IMR-90 (cell line): ENCODE measurements at regions not wholly inside any gene's neighbourhood (a gene's known extent, or its start where the extent isn't known, plus 50 kb on each side); places are given as distances from the start of the nearest gene placed in this dataset.

Experiments used
- ATAC-seq: fragments of 200-7000 bp; cut with Tn5 transposase; 2 replicates; pipeline ENCODE4 v1.9.1; 2020; ENCODE audit warnings: low read depth, mild to moderate bottlenecking, moderate library complexity
- BruUV-seq: library from RNA; stranded (reverse); fragments of 400-500 nt; replicated peaks from 2 replicates; lab custom pipeline; 2021; lab: Mats Ljungman, UMichigan
- CTCF ChIA-PET: fragments of 300-600 bp; formaldehyde crosslinking; extraction: SDS; loops from one replicate; lab custom pipeline; 2021; ENCODE audit warnings: antibody characterized with exemption; lab: Yijun Ruan, JAX
- POLR2A ChIA-PET: fragments of 300-600 bp; sonication (Branson Sonifier 250); formaldehyde crosslinking; loops from one replicate; lab custom pipeline; 2022; ENCODE audit warnings: antibody characterized with exemption; ENCODE audit not compliant: unreplicated experiment; lab: Charles Lee
- DNase-seq: peaks from one replicate; pipeline ENCODE4 v3.0.0; 2013
- H2AFZ ChIP-seq: replicated peaks from 2 replicates; pipeline ENCODE3; 2013; ENCODE audit warnings: low read length, mild to moderate bottlenecking; ENCODE audit not compliant: poor library complexity
- H2AK5ac ChIP-seq: 2 replicates; pipeline ENCODE4 v1.6.1; 2013; ENCODE audit warnings: low read depth, low read length, inconsistent platforms
- H2AK9ac ChIP-seq: replicated peaks from 2 replicates; pipeline ENCODE3; 2013; ENCODE audit warnings: mild to moderate bottlenecking, low read depth, low read length, moderate library complexity; ENCODE audit not compliant: poor library complexity
- H2BK120ac ChIP-seq: 2 replicates; pipeline ENCODE4 v1.6.1; 2013; ENCODE audit warnings: low read depth, low read length, inconsistent platforms
- H2BK15ac ChIP-seq: 3 replicates; pipeline ENCODE4 v1.6.1; 2013; ENCODE audit warnings: low read depth, low read length, inconsistent platforms
- H2BK20ac ChIP-seq: 2 replicates; pipeline ENCODE4 v1.6.1; 2013; ENCODE audit warnings: low read depth, mild to moderate bottlenecking, inconsistent platforms, low read length, moderate library complexity
- H2BK5ac ChIP-seq: 2 replicates; pipeline ENCODE4 v1.6.1; 2013; ENCODE audit warnings: mild to moderate bottlenecking, low read depth, low read length, inconsistent platforms; ENCODE audit not compliant: poor library complexity, severe bottlenecking
- H3K14ac ChIP-seq: replicated peaks from 2 replicates; pipeline ENCODE4 v1.6.1; 2013; ENCODE audit warnings: low read depth, low read length, inconsistent platforms
- H3K18ac ChIP-seq: 2 replicates; pipeline ENCODE4 v1.6.1; 2013; ENCODE audit warnings: low read depth, low read length, control low read depth
- H3K23ac ChIP-seq: 2 replicates; pipeline ENCODE4 v1.6.1; 2013; ENCODE audit warnings: low read depth, low read length, inconsistent platforms
- H3K27ac ChIP-seq: 2 replicates; pipeline ENCODE4 v1.5.1; 2013; ENCODE audit warnings: mild to moderate bottlenecking, control low read depth, low read length; ENCODE audit not compliant: insufficient read depth
- H3K27me3 ChIP-seq: 2 replicates; pipeline ENCODE4 v1.6.1; 2013; ENCODE audit warnings: low read length; ENCODE audit not compliant: control insufficient read depth, insufficient read depth
- H3K36me3 ChIP-seq: 2 replicates; pipeline ENCODE4 v1.6.1; 2013; ENCODE audit warnings: low read length, mixed read lengths; ENCODE audit not compliant: control insufficient read depth, insufficient read depth
- H3K4ac ChIP-seq: 2 replicates; pipeline ENCODE4 v1.6.1; 2013; ENCODE audit warnings: low read depth, low read length, inconsistent platforms
- H3K4me1 ChIP-seq: 2 replicates; pipeline ENCODE4 v1.6.1; 2013; ENCODE audit warnings: low read length, mixed read lengths; ENCODE audit not compliant: control insufficient read depth, insufficient read depth
- H3K4me2 ChIP-seq: 2 replicates; pipeline ENCODE4 v1.6.1; 2013; ENCODE audit warnings: low read depth, mild to moderate bottlenecking, control low read depth, low read length, moderate library complexity
- H3K4me3 ChIP-seq: 2 replicates; pipeline ENCODE4 v1.5.1; 2013; ENCODE audit warnings: low read depth, mild to moderate bottlenecking, control low read depth, low read length, moderate library complexity; ENCODE audit not compliant: insufficient read depth
- H3K56ac ChIP-seq: 2 replicates; pipeline ENCODE4 v1.6.1; 2013; ENCODE audit warnings: low read length, inconsistent platforms; ENCODE audit not compliant: insufficient read depth; ENCODE audit errors: extremely low read depth
- H3K79me1 ChIP-seq, 2 experiments: 2 replicates each; pipeline ENCODE4 v1.6.1; 2013; ENCODE audit warnings: low read length in 2 of 2, inconsistent platforms in 1 of 2, low read depth in 1 of 2
- H3K9ac ChIP-seq: 2 replicates; pipeline ENCODE4 v1.6.1; 2013; ENCODE audit warnings: low read depth, low read length, control low read depth
- H3K9me1 ChIP-seq: 2 replicates; pipeline ENCODE4 v1.6.1; 2013; ENCODE audit warnings: low read length, inconsistent platforms; ENCODE audit not compliant: insufficient read depth
- H3K9me3 ChIP-seq: 2 replicates; pipeline ENCODE4 v1.6.1; 2013; ENCODE audit warnings: low read length; ENCODE audit not compliant: control insufficient read depth, insufficient read depth
- H4K20me1 ChIP-seq: 2 replicates; pipeline ENCODE4 v1.6.1; 2013; ENCODE audit warnings: low read length, inconsistent platforms; ENCODE audit not compliant: insufficient read depth
- H4K5ac ChIP-seq: 2 replicates; pipeline ENCODE4 v1.6.1; 2013; ENCODE audit warnings: mild to moderate bottlenecking, low read depth, low read length, control low read depth
- H4K8ac ChIP-seq, 2 experiments: 2 replicates each; pipeline ENCODE4 v1.6.1; 2013; ENCODE audit warnings: low read depth in 2 of 2, low read length in 2 of 2, control low read depth in 1 of 2, inconsistent platforms in 1 of 2
- H4K91ac ChIP-seq: 2 replicates; pipeline ENCODE4 v1.6.1; 2013; ENCODE audit warnings: low read depth, low read length, inconsistent platforms; ENCODE audit not compliant: insufficient read depth
- BHLHE40 ChIP-seq: fragments of 150-350 bp; IDR thresholded peaks from 2 replicates; pipeline ENCODE4 v1.6.1; 2016; ENCODE audit warnings: mild to moderate bottlenecking, low read depth, low read length
- CEBPB ChIP-seq: IDR thresholded peaks from 2 replicates; pipeline ENCODE4 v1.6.1; 2012; ENCODE audit warnings: low read depth, low read length, improper control_type of control experiment
- CHD1 ChIP-seq: IDR thresholded peaks from 2 replicates; pipeline ENCODE4 v1.6.1; 2012; ENCODE audit warnings: low read depth, low read length, improper control_type of control experiment
- CTCF ChIP-seq: conservative IDR thresholded peaks from 2 replicates; pipeline ENCODE4 v1.5.1; 2012; ENCODE audit warnings: mild to moderate bottlenecking, low read depth, low read length, improper control_type of control experiment
- ELK1 ChIP-seq: fragments of 150-350 bp; IDR thresholded peaks from 2 replicates; pipeline ENCODE4 v1.6.1; 2016; ENCODE audit warnings: low read depth, mild to moderate bottlenecking, low read length, moderate library complexity, borderline replicate concordance
- MAFK ChIP-seq: IDR thresholded peaks from 2 replicates; pipeline ENCODE4 v1.6.1; 2012; ENCODE audit warnings: low read depth, low read length, improper control_type of control experiment
- MAZ ChIP-seq: IDR thresholded peaks from 2 replicates; pipeline ENCODE4 v1.6.1; 2012; ENCODE audit warnings: low read depth, mild to moderate bottlenecking, low read length, improper control_type of control experiment, moderate library complexity, borderline replicate concordance
- MXI1 ChIP-seq: IDR thresholded peaks from 2 replicates; pipeline ENCODE4 v1.6.1; 2012; ENCODE audit warnings: low read depth, mild to moderate bottlenecking, low read length, moderate library complexity, borderline replicate concordance
- NFE2L2 ChIP-seq: fragments of 150-350 bp; IDR thresholded peaks from 2 replicates; pipeline ENCODE4 v1.6.1; 2016; ENCODE audit warnings: low read depth, mild to moderate bottlenecking, low read length
- POLR2A ChIP-seq: IDR thresholded peaks from 2 replicates; pipeline ENCODE4 v1.6.1; 2012; ENCODE audit warnings: mild to moderate bottlenecking, low read depth, low read length
- RAD21 ChIP-seq: IDR thresholded peaks from 2 replicates; pipeline ENCODE4 v1.6.1; 2012; ENCODE audit warnings: low read length, improper control_type of control experiment
- RCOR1 ChIP-seq: IDR thresholded peaks from 2 replicates; pipeline ENCODE4 v1.6.1; 2012; ENCODE audit warnings: mild to moderate bottlenecking, low read length, improper control_type of control experiment; ENCODE audit not compliant: insufficient replicate concordance
- RFX5 ChIP-seq: IDR thresholded peaks from 2 replicates; pipeline ENCODE4 v1.8.0; 2012; ENCODE audit warnings: low read depth, mild to moderate bottlenecking, low read length, moderate library complexity
- SMC3 ChIP-seq: fragments of 150-350 bp; IDR thresholded peaks from 2 replicates; pipeline ENCODE4 v1.6.1; 2016; ENCODE audit warnings: low read depth, mild to moderate bottlenecking, antibody characterized with exemption, low read length, moderate library complexity
- USF2 ChIP-seq: fragments of 150-350 bp; IDR thresholded peaks from 2 replicates; pipeline ENCODE4 v1.6.1; 2017; ENCODE audit warnings: mild to moderate bottlenecking, antibody characterized with exemption, low read length, low read depth
- WGBS, 2 experiments: methylation state at CpG; one replicate each; pipeline versions ENCODE4 v1.1.5 to v1.1.7; 2013; ENCODE audit warnings: missing lambda C conversion rate in 2 of 2; ENCODE audit not compliant: insufficient read length in 1 of 2; ENCODE audit errors: extremely low coverage in 2 of 2; 5-methylcytosine and 5-hydroxymethylcytosine counted together
- dilution Hi-C: fragments of 300-500 bp; cut with HindIII; formaldehyde crosslinking; loops from one replicate; pipeline ENCODE4 v1.14.3; 2018; ENCODE audit warnings: low sequenced_read_pairs; ENCODE audit not compliant: unreplicated experiment
- in situ Hi-C: fragments of 300-500 bp; cut with MboI; formaldehyde crosslinking; loops from 3 replicates; pipeline ENCODE4 v1.14.3; 2019; ENCODE audit warnings: low sequenced_read_pairs, inconsistent platforms, mixed read lengths
- intact Hi-C: fragments of 100-400 bp; cut with micrococcal nuclease; formaldehyde crosslinking; loops from 2 replicates; pipeline ENCODE4 v1.10.0; 2022

GRCh38 chr2:217030081-217030480 is 170.2 kb upstream of the TNP1 start:
- intact Hi-C loops = no loop called here

More at GRCh38 chr2:217030081-217030480, 170.2 kb upstream of the TNP1 start:
- Histone ChIP-seq H4K20me1 (no peaks in the 10 kb centered on the region), H2BK120ac (no peak overlapping the region), H3K36me3 (no peaks in the 10 kb centered on the region), H3K9me3 (no peaks in the 10 kb centered on the region; the same call in 1 of the 2 replicates), H2BK15ac (no peak overlapping the region), H2BK5ac (no peak overlapping the region), H2AK9ac (no peak overlapping the region), H4K91ac (no peak overlapping the region), H3K27me3 (peaks cover 9% of the 10 kb centered on the region; the same call in 1 of the 2 replicates), H2BK20ac (no peak overlapping the region), H3K9ac (no peak overlapping the region), H3K18ac (no peak overlapping the region), H3K4me3 (no peak overlapping the region), H4K5ac (no peak overlapping the region), H3K27ac (no peak overlapping the region), H3K56ac (no peak overlapping the region), H3K4me1 (no peaks in the 10 kb centered on the region), H3K4ac (no peak overlapping the region), H3K14ac (no peak overlapping the region), H3K23ac (no peak overlapping the region), H3K79me1 (no peaks in the 10 kb centered on the region), H3K9me1 (no peaks in the 10 kb centered on the region; the same call in 1 of the 2 replicates), H2AK5ac (no peak overlapping the region; the same call in 1 of the 2 replicates), H2AFZ (no peak overlapping the region), H3K4me2 (no peak overlapping the region), H4K8ac (no peak overlapping the region)
- no peak for ATAC-seq
- DNase-seq = no peak
- ChIA-PET POLR2A (no interaction called here), CTCF (no interaction called here)
- in situ Hi-C loops = no loop called here
- no TSS peak for BruUV-seq
- TF ChIP-seq CEBPB (no peak), MAZ (no peak), BHLHE40 (no peak), ELK1 (no peak), RCOR1 (no peak), MAFK (no peak), RFX5 (no peak), CTCF (no peak), POLR2A (no peak), MXI1 (no peak), NFE2L2 (no peak), USF2 (no peak), CHD1 (no peak), SMC3 (no peak), RAD21 (no peak)
- dilution Hi-C loops = no loop called here
- WGBS, 2 experiments = 96% methylated on average over 4 of the region's 6 CpGs; no CpG with 5 or more reads in 1 of the 2 experiments
